Activated T-helper 1 cell treated with anti-CD3 and anti-CD28 coated beads, Interleukin-2, amount 50 U/mL, for 16 hours (primary cell): ENCODE measurements at regions not wholly inside any gene's neighbourhood (a gene's known extent, or its start where the extent isn't known, plus 50 kb on each side); places are given as distances from the start of the nearest gene placed in this dataset.
"Not testable (repeated sequence)": the region's sequence is repeated elsewhere in the genome, so short reads cannot be mapped to it uniquely, and the experiment has no call there.

ENCODE experiments used
- DNase-seq, 2 donors: peaks; one replicate each; pipeline ENCODE4 v3.0.0-alpha.2; 2020; ENCODE audit warnings: low read depth in 1 of 2, low spot score in 1 of 2

DNA sequence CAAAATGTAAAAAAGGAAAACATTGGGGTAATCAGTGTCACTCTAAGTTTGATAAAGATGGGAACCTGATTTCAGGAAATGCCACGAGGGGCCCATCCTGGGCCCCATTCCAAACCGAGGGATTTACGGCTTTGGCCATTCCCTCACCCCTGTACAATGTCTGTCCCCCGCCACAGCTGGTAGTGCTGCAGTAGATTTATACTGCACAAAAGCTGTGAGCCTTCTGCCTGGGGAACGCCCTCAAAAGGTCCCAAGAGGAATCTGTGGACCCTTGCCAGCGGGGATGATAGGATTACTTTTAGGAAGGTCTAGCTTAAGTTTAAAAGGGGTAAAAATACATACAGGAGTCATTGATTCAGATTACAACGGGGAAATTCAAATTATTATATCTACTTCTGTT, 173.4 kb upstream of the SGCG start:
- no peak for DNase-seq

DNA sequence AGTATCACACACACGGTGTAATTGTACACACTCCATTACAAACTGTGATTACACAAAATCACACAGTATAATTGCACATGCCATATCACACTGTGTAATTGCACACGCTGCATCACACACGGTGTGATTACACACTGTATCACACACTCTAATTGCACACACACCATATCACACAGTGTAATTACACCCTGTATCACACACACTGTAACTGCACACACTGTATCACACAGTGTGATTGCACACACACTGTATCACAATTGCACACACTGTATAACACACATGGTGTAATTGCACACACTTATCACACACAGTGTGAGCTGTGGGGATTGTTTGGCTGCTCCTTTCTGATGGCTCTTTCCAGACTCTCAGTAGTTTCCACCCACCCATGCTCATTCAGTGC, 162.6 kb upstream of the SGCG start:
- DNase-seq = no peak

DNA sequence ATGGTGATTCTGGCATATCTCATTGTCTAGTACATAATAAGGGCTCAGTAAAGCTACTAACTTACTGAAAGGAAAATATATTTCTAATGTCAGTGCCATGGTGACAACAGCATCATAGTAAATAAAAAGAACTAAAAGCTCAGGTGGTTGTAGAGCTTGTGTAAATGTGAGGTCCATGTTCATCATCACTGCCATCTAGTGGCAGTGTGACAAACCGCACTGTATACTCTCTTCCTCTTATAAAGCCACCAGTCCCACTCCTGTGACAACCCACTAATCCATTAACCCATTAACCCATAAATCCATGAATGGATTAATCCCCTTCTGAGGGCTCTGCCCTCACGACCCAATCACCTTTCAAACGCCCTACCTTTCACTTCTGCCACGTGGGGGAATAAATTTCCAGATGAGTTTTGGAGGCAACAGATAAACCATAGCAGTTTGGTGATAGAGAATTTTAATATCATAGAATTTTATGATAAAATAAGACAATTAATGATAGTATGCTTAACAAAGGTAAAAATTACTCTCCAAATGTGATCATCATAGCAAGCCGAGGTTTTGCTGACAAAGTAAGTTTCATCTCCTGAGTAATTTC, 160.4 kb upstream of the SGCG start:
- DNase-seq = no peak

DNA sequence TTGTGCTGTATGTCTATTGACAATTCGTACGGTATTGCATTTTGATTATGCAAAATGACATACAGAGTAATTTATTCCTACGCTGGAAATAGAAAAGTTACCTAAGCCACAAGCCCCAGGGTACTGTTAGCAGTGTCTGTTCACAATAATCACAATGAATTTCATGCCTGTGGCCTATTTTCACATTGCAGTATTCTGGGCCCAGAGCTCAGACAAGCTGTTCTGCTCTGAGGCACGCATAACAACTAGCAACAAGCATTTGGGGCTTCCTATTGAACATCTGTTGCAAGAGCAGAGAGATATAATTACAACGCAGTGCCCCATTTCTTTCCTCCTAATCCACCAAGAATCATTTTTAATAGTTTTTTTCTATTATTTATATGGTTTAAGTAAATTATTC, 158.9 kb upstream of the SGCG start:
- DNase-seq = no peak

DNA sequence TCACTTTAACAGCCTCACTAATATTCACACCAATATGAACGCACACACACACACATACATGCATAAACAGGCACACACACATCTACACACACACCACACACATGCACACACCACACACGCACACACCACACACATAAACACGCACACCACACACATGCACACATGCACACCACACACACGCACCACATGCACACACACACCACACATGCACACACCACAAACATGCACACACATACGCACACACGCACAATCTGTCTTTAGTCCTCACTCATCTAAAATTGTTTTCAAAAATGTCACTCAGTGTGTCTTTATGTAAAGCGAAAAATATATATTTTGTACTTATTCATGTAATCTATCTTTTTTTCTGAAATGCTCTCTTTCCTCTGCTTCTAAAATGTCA, 158.1 kb upstream of the SGCG start:
- no peak for DNase-seq

DNA sequence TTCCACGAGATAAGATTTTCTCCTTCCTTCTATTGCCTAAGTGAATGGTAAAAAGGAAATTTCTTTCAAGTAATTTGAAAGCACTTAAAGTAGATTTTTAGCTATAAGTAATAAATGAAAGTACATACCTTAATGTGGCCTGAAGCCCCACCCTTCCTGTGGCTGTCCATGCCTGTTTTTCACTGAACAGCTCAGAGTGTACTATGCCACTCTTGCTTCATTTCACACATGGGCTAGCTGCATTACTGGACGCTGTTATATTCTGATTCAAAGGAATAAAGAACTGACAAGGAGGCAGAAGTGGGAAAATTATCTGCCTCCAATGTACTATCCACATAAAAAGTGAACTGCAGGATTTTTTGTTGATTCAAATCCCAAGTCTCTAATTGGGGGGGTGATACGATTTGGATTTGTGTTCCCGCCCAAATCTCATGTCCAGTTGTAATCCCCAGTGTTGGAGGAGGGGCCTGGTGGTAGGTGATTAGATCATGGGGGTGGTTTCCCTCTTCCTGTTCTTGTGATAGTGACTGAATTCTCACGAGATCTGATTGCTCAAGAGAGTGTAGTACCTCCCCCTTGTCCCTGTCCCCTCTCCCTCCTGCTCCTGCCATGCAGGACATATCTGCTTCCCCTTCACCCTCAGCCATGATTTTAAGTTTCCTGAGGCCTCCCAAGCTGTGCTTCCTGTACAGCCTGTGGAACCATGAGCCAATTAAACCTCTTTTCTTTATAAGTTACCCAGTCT, 154.7 kb upstream of the SGCG start:
- no peak for DNase-seq

DNA sequence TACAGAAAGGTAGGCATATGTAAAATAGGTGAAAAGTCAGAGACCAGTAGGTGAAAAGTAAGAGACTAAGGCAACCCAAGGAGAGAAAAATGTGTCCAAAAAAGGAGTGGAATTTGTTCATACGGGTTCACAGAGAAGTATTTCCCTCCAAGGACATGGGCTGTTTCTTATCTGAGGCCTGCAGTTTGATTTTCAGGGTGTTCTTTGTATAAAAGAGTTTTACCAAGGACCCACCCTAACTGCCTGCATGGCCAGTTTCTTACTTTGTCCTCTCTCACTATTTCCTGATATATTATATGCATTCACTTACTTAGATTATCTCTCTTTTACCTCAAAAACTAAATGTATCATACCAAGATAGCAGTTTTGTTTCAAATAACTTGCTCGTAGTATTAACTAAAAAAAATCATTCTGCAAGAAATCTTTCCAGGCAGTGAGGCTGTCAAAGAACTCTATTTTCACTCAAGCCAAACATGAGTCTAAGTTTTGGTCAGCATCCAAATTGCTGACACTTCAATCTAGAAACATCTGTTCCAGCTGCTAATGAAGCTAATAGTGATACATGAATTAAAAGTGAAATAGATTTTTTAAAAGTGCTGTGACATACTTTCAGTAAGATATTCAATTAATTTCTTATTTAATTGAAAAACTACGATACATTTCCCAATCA, 141.4 kb upstream of the SGCG start:
- DNase-seq = no peak

DNA sequence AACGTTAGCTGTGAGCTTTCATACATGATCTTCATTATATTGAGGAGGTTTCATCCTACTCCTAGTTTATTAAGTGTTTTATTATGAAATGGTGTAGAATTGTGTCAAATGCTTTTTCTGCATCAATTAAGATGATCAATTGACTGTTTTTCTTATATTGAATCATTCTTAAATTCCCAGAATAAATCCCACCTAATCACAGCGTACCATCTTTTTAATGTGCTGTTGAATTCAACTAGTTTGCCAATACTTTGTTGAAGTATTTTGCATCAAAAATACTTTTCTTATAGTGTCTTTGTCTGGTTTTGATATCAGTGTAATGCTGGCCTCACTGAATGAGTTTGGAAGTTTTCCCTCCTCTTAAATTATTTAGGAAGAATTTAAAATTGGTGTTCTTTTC, 138.6 kb upstream of the SGCG start:
- DNase-seq = no peak

DNA sequence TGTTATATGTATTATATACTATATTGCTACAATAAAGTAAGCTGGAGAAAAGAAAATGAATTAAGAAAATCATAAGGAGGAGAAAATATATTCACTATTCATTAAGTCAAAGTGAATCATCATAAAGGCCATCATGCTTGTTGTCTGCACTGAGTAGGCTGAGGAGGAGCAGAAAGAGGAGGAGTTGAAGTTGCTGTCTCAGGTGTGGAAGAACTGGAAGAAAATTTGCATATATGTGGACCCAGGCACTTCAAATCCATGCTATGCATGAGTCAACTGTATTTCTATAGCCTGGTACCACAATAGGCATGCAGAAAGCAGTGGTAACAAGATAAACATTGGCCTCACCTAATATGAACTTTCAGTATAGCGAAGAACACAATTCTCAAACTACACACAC, 135.9 kb upstream of the SGCG start:
- no peak for DNase-seq

DNA sequence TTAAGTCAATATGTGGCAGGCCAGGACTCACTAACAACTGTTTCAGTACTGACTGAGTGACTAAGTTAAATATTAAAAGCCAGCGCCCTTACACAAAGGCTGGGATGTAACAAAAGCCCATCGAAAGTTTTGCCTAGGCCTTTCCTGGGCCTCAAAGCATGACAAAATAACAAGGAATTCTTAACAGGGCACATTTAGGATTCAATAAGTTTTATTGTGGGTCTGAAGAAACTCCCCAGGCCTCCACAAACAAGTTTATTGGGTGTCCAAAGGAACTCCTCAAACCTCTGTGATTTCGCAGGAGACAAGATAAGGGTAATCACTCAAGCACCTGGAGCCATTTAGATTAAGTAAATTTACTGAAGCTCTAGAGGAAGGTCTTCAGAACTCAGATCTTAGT, 130.7 kb upstream of the SGCG start:
- DNase-seq = no peak

DNA sequence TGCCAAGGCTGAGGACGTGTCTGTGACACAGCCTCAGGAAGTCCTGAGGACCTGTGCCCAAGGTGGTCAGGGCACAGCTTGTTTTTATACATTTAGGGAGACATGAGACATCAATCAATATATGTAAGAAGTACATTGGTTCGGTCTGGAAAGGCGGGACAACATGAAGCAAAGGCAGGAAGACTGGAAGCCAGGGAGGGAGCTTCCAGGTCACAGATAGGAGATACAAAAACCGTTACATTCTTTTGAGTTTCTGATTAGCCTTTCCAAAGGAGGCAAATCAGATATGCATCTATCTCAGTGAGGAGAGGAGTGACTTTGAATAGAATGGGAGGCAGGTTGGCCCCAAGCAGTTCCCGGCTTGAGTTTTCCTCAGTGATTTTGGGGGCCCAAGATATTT, 127.1 kb upstream of the SGCG start:
- not testable (repeated sequence) for DNase-seq

DNA sequence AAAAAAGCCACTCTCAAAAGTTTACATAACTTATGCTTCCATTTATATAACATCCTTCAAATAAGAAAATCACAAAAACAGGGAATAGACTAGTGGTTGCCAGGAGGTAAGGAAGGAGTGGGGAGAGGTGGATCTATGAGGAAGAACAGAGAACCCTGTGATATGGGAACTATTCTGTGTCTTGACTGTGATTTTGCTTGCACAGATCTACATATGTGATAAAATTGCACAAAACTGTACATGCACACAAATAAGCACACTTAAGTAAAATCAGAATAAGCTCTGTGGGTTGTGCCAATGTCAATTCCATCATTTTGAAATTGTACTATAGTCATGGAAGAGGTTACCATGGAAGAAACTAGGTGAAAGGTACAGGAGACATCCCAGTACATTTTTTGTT, 121.6 kb upstream of the SGCG start:
- DNase-seq = no peak

DNA sequence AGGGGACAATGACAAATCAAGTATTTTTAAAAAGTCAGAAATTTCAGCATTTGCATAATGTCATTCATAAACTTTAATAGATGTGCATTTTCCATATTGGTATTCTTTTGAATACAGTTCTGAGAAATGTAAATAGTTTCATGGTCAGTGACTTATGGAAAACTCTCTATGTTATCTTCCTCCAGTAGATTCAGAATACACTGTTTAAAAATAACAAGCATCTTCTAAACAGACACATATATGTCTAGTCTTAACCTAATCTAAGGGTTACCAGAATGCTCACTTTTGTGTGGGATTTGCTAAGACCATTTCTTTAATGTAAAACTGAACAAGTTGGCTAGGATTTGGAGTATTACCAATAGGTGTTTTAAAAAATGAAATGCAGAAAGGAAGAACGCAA, 119.8 kb upstream of the SGCG start:
- DNase-seq = no peak

DNA sequence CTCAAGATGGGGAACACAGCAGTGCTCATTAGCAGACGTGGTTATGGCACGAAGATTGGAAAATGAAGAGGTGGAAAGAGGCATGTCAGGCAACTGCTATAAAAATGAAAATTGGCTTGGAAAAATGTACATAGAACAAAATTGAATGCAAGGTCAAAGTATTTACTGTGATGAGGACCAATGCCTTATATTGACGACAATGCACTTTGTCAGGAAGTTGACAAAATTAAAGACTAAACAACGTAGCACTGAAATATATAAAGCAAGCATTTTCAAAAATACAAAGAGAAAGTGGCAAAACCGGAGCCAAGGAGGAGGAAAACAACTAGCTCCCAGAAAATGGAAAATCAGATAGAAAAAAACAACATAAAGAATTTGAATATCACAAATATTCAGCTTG, 113.7 kb upstream of the SGCG start:
- no peak for DNase-seq

DNA sequence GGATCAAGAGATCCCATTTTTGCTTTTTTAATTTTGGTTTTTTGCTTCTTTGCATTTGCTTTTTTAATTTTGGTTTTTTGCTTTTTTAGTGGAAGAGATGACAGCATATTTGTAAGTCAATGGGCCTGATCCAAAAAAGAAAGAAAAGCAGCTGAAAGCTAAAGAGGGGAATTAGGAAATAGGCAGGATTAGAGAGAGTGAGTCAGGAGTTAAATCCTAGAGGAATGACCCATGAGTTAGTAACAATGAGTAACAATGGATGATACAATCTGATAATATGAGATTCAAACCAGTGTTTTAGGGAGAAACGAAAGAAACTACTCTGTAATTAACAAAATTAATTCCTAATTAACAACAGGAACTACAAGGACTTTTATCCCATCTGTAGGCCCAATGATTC, 111.2 kb upstream of the SGCG start:
- DNase-seq = no peak

DNA sequence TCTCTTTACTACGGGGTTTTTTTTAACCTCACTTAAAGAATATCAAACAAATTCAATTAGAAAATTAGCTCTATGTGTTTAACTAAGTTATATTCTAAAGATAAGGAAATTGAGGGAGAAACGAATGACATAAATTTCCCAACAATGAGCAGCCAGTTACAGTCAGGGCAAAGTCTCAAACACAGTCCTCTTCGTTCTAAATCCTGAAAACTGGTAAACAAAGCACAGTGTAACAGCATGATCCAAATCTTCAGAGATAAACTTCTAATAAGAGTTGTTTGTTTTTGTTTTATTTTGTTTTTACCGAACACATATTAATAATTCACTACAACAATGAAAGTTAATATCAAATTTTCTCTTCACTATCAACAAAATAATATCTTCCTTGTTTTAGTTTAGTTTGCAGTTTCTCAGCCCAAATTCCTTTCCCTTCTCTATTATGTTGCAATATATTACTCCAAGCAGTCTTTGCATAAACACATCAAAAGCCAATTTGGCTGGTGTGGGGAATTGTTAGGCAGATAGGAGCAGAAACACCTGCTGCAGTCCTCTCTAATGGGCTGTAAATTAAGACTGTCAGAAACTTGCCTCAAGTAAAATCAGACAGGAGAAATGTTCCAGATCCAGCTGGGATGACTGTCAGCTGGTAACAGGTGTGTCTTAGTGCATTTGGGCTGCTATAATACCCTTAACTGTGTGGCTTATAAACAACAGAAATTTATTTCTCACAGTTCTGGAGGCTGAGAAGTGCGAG, 106.5 kb upstream of the SGCG start:
- DNase-seq = no peak

DNA sequence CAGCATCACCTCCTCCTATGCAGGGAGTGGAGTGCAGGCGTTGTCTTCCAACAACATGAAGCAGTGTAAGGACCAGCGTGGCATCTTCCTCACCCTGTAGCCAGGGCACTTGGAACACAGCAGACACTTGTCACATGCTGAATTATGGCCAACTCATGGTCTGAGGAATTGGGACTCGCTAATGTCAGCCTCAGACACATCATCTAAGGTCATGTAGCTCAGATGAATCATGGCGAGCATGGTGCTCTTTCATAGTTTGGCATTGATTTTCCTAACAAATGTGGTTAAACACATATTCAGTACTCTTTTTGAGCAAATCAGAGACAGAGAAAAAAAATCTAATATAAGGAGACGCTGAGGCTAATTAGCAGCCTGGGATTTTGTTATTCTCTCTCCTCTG, 99.6 kb upstream of the SGCG start:
- no peak for DNase-seq

DNA sequence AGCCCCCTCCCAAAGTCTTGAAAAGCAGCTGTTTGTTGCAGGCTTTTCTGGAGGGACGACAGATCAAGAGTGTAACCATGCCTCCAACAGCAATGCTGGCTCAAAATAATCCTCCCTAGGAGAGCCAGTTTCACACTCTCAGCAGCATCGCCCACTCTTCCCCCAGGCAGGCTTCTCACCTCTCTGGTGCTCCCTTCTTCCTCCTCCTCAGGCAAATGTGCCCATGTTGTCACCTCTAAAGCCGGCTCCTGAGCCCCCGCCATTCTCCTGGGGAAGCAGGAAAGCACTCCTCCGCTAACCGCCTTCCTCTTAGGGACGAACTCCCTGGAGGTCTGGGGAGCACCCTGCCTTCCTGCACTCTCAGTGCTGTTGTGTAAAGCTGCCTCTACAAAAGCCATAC, 98.9 kb upstream of the SGCG start:
- no peak for DNase-seq

DNA sequence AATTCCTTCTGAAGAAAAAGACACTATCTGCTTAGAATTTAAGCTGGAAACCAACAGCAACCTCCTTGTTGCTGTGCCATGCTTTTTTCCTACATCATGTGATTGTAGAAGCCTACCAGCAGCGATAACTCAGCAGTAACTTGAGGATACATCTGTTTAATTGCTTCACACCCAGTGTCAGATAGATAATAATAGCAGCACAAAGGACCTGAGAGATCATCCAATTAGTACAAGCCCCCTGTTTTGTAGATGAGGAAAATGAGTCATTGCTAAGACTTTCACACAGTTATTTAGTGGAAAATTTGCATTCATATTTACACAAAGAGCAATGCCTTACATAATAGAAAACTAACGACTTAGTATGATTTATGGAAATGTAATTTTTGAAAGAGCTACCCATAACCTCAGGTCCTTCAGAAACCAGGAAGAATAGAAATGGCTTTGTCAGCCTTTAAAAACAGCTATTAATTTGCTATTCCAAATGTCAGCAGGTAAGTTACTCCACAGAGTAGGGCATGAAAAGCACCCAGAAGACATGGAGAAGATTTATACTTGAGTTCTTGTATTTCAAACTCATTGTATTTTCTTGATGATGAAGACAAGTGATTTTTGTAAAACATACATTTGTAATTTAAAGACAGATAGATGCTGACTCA, 93.7 kb upstream of the SGCG start:
- DNase-seq = no peak

DNA sequence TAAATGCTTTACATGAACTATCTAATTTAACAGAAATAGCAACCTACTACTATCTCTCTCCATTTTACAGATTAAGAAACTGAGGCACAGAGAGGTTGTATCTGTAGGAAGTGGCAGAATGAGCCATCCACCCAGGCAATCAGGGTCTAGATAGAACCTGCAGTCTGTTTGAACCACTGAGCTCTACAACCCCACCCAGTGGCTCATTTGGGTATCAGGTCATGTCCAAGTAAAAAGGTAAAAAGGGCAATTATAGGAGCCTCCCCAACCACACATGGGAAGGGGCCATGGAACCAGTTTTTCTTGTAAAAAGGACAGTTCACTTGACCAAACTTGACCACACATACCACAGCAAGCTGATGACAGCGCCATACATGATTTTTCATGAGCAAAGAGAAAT, 92.9 kb upstream of the SGCG start:
- no peak for DNase-seq

DNA sequence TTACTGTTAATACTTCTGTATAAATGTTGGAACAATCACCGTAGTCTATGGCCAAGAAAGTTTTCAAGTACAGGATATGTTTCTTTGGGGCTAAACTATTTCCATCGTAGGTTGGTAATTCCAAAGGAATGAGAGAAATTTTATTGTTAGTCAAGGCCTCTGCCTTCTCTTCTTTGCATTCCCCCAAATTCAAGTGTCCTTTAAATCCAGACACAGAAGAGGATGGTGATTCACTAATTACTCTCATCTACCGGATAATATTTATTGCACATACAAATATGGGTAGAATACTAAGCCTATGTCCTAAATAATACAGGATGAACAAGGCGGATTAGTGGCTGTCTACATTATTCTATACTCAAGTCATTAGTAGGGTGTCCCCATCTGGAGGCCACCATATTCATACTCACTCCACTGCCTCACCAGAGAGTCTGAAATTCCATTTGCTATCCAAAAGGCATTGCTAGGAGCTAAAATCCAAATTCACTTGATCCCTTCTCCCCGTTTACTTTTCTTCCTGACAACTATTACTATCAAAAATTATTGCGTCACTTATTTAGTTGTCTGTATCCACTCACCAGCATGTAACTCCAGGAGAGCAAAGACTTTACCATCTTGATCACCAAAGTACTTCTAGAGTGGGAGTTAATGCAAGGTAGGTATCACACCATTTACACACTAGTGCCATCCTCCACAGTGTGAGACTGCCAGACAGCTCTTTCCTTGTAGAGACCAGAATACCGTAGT, 82.4 kb upstream of the SGCG start:
- no peak for DNase-seq
